HG03108 (cell line): ENCODE measurements at regions not wholly inside any gene's neighbourhood (a gene's known extent, or its start where the extent isn't known, plus 50 kb on each side); places are given as distances from the start of the nearest gene placed in this dataset.
"Not testable (repeated sequence)": the region's sequence is repeated elsewhere in the genome, so short reads cannot be mapped to it uniquely, and the experiment has no call there.

Experiments used
- ATAC-seq: cut with Tn5 transposase; IDR thresholded peaks from one replicate; pipeline ENCODE4 v1.9.1; 2021; ENCODE audit warnings: moderate library complexity; ENCODE audit not compliant: unreplicated experiment

DNA sequence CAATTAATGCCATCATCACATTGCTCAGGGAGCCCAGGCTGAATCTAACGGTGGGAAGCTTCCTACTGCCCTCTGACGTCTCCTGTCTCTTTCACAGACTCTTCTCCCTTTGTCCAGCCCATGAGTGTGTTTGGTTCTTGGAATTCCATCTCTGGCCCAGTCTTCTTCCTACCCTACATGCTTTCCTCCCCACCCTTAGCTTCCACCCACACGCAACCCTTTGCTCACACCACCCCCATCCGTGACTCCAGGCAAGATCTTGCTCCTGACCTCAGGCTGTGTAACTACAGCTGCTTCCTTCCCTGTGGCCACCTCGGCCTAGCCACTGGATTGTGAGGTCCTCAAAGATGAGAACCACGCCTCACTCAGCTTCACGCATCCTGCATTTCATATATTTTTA, 72.3 kb upstream of the THBS1 start:
- ATAC-seq, result no peak

DNA sequence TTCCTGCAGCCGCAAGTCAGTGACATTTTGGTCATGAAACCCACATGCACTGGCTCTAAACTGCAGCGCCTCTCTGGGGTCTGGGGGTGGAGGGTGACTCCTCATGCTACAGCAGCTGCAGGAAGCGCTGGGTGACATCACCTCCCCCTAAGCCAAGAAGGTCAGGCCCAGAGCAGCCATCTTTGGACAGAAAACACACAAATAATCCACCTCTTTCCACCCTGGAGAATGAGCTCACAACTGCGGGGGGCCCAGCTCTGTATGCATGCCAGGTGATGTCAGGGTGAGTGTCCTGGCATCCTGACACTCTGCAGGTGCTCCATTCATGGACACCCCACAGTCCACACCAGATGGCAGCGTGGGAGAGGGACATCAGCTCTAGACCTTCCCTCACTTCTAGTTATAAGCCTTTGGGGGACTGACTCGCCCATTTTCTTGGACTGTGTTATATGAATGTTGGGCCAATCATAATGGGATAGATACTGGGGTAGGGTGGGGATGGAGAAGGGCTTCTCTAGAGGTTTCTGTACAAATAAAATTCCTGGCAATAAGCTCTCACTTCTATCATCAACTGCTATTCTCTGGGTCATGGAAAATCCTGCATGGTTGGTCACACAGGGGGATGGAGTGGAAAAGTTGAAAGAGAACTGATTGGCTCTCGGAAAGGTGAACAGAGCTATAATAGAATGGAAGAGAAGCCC, 70.7 kb upstream of the THBS1 start:
- no peak for ATAC-seq

DNA sequence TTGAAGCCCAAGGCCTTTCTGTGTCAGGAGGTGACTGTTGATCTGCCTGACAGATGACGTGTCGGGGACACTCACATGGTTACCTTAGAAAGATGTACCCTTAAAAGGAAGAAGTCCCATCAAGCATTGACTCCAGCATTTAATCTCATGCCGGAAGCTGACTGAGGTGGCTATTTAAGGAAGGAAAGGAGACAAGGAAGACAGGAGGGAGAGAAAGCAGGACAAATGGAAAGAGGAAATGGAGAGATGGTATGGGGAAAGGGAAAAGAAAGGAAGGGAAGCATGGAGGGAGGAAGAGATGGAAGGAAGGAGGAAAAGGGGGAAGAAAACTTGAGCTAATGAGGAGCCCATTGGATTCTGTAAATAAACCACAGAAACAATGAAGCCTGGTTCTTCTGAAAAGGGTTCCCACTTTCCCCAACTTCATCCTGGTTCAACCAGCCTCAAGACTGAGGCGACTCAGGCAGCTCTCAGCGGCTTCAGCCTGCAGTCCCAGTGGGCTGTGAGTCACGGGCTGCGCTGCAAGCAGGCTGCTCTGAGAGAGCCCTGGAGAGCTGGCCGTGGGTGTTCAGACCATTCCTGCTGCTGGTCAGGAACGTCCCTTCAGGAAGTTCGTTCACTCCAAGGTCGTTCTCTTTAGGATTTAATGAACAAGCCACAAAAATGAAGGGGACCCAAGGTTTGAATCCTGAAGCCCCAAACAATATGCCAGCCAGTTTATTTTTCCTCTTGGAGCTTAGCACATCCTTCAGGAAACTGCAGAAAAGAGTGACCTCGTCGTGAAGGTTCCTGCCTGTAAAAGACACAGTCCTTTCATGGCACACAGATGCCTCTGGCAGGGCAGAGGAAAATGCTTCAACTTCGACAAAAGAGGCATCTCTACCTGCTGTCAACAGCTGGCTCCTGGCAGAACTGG, 69.6 kb upstream of the THBS1 start:
- ATAC-seq, result no peak

DNA sequence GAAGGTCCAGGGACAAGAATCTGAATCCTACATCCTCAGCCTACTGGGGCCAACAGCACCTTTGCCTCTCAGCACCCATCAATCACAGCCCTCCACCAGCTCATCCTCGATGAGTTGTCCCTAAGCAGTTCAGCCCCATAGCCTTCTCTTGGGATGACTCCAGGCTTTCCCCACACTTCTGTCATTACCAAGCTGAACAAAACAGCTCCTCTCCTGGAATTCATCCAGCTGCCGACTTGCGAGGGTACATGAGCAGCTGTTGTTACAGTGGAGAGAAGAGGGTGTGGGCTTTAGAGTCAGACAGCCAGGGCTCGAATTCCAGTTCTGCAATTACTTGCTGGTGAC, 69.0 kb upstream of the THBS1 start:
- no peak for ATAC-seq

DNA sequence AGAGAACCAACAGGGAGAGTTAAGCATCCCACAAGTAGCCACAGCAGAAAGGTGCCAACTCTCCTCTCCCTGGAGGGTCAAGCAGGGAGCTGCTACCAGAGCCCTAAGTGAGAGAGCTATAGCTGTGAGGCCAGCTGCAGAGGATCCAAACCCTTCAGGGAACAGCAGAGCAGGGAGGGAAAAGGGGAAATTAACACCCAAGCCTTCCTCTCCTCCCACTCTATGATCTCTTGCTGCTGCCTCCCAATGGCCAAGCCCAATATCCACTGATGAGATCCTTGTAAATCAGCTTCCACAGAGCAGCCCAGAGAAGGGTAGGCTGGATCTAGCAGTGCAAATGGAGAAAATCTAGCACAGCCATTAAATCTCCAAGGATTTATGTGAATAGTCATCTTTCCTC, 68.2 kb upstream of the THBS1 start:
- ATAC-seq, result no peak

DNA sequence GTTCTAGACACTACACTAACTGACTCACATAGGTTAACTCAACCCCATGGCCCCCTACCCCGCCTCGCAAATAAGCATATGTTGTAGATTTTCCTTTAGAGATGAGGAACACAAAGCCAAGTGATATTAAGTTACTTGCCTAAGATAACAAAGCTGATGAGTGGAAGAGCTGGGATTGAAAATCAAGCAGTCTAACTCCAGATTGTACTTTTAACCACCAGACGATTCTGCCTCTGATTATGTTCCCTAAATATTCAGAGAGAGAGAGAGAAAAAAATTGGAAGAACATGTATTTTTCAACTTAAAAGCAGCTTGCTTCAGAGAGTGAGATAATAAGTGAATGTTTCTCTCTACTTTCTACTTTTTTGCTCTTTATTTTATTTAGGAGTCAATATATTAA, 66.9 kb upstream of the THBS1 start:
- ATAC-seq, result no peak

- no peak for ATAC-seq
Observed at GRCh38 chr15:39514933-39515332, 65.9 kb upstream of the THBS1 start.

GRCh38 chr15:39515765-39516164, 65.1 kb upstream of the THBS1 start:
- no peak for ATAC-seq

DNA sequence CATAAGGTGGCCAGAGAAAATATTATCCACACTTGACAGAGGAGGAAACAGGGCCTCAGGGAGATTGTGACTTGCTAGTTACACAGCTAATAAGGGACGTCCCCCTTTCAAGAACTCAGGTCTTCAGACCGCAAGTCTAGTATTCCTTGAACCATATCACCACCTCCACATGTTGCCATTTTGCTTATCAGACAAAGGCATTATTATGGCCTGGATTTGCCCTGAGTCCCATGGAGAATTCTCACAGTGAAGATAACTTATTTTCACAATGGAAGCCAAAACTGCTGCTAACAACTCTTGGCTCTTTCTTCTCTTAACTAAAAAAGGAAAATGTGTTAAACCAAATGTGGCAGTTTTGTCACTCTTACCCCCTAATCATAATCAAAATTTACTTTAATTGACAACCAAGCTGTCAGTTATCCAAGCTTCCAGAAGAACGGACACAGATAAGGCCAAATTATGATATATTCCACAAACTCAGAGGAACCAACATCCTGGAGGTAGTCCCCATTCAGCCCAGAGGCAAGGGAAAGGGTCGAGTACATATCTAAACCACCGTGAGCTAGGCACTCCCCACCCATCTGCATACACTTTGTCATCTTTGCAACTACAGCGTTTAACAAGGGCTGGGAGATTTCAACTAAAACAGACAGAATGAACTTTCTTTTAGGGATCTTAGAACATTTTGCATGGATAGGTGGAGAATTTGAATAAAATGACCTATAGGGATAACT, 63.6 kb upstream of the THBS1 start:
- ATAC-seq, result no peak

DNA sequence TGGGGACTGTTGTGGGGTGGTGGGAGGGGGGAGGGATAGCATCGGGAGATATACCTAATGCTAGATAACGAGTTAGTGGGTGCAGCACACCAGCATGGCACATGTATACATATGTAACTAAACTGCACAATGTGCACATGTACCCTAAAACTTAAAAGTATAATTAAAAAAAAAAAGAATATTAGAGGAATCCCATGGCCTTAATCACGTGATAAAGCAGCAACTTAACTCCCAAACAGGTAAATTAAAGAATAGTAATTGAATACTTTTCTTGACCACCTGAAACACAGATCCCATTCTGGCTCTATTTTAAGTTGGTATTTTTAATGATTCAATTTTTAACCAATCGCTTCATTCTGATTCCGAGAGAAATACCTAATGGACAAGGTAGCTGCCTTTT, 56.9 kb upstream of the THBS1 start:
- ATAC-seq, result not testable (repeated sequence)

DNA sequence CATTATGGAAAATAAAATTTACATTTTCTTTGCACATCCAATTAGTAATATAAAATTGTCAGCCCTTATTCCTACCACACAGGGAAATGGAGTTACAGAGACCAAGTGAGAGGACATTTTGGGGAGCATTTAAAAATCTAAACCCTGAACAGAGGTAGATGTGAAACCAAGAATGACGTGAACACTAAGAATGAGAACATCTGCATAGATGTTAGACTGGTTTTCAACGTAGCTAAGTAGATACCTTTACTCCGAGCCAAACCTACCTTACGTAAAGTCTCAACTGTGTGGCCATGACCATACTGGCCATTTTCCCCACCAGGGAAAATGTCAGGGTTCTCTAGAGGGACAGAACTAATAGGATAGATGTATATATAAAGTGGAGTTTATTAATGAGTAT, 51.4 kb upstream of the THBS1 start:
- ATAC-seq, result no peak

DNA sequence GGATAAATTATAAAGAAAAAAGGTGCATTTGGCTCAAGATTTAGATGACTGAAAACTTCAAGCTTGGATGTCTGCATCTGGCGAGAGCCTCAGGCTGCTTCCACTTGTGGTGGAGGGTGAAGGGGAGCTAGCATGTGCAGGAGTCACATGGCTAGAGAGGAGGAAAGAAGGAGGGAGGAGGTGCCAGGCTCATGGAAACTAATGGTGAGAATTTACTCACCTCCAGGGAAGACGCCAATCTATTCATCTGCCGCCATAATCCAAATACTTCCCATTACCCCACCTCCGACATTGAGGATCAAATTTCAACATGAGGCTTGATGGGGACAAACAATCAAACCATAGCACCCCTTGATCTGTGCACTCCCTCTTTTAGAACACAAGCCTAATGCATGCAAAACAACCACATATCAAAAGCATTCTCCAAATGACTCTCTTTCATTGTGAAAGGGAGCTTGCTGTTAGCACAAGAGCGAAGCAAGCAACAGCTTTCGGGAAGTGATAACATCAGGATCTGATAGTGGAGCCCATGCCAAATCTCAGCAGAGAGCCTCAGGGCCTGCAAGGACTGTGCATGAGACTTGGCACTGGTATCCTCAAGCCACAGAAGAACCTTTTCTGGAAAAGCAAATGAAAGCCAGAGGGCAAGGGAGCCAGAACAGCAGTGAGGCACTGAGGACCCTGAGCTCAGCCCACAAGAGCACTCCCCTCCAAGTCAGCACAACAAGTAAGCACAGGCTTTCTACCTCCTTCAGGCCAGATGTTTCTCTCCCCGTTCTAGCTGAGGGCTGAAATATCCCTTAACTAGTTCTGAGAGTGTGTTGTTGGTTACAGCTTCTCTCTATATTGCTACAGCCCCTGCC, 50.2 kb upstream of the THBS1 start:
- no peak for ATAC-seq
